Heart left ventricle (tissue), 16 donors: ENCODE measurements at regions not wholly inside any gene's neighbourhood (a gene's known extent, or its start where the extent isn't known, plus 50 kb on each side); places are given as distances from the start of the nearest gene placed in this dataset.
A peak's percentile ranks its signal among the peaks of the same experiment; 100 is the strongest.

Source experiments
- ATAC-seq, 4 donors: fragments of 200-7000 bp; cut with Tn5 transposase; one replicate each; pipeline ENCODE4 v1.9.1; 2020 to 2022; ENCODE audit warnings: moderate library complexity in 4 of 4, mild to moderate bottlenecking in 3 of 4, moderate number of reproducible peaks in 1 of 4
- DNase-seq, 5 donors: peaks; one replicate each; pipeline ENCODE4 v3.0.0-alpha.2; 2020
- H3K27ac ChIP-seq, 12 donors: fragments of 200-600 bp; sonication (generic) in 4 of 12; one replicate each; pipeline versions ENCODE4 v1.5.0 to v1.8.0; 2016 to 2022; ENCODE audit warnings: mild to moderate bottlenecking in 2 of 12
- H3K27me3 ChIP-seq, 9 donors: fragments of 200-600 bp; sonication (generic) in 2 of 9; one replicate each; pipeline versions ENCODE4 v1.5.1 to v1.8.0; 2016 to 2022; ENCODE audit warnings: mild to moderate bottlenecking in 3 of 9
- H3K36me3 ChIP-seq, 9 donors: fragments of 200-600 bp; sonication (generic) in 2 of 9; one replicate each; pipeline versions ENCODE4 v1.5.0 to v1.8.0; 2018 to 2022; ENCODE audit warnings: mild to moderate bottlenecking in 2 of 9
- H3K4me1 ChIP-seq, 12 donors: fragments of 200-600 bp; sonication (generic) in 4 of 12; one replicate each; pipeline versions ENCODE4 v1.5.0 to v1.8.0; 2016 to 2022; ENCODE audit warnings: mild to moderate bottlenecking in 3 of 12
- H3K4me3 ChIP-seq, 12 donors: fragments of 200-600 bp; sonication (generic) in 4 of 12; one replicate each; pipeline versions ENCODE4 v1.5.0 to v1.8.0; 2017 to 2022; ENCODE audit warnings: mild to moderate bottlenecking in 9 of 12, moderate library complexity in 4 of 12
- H3K9me3 ChIP-seq, 12 donors: fragments of 200-600 bp; sonication (generic) in 4 of 12; one replicate each; pipeline versions ENCODE4 v1.5.0 to v1.8.0; 2016 to 2022; ENCODE audit warnings: mild to moderate bottlenecking in 1 of 12
- CTCF ChIP-seq, 12 donors: fragments of 200-600 bp; sonication (generic) in 4 of 12; IDR thresholded peaks; one replicate each; pipeline versions ENCODE4 v1.5.0 to v1.8.0; 2018 to 2022; ENCODE audit warnings: antibody characterized with exemption in 12 of 12, mild to moderate bottlenecking in 5 of 12
- POLR2A ChIP-seq, 2 donors: fragments of 450-650 bp; IDR thresholded peaks; one replicate each; pipeline ENCODE4 v1.6.1; 2017; ENCODE audit warnings: antibody characterized with exemption in 2 of 2, mild to moderate bottlenecking in 2 of 2, moderate library complexity in 2 of 2
- WGBS, 4 donors: extraction: QIAGEN DNeasy Blood & Tissue Kit in 2 of 4; methylation state at CpG; one replicate each; pipeline versions ENCODE4 v1.1.5 to v1.1.7; 2013 to 2018; 5-methylcytosine and 5-hydroxymethylcytosine counted together
- intact Hi-C, 10 donors: fragments of 100-400 bp; cut with DNase I; formaldehyde crosslinking; loops; one replicate each; pipeline versions ENCODE4 v1.11.1 to v1.14.2; 2022
- donor health status: ischemic (EF 13 %, LVEDD 7.1; RV severe dilation, severe dysfunction).
- donor health status: healthy with polysubstance abuse.
- donor health status: DM: no; HTN: yes; CAD: no.
- donor health status: DM: no; HTN: no; CAD: no.
- donor health status: ischemic (EF 25% LVEDD 6.9; RV normal size, moderate dysfunction).
- donor health status: ischemic (EF 25% LVEDD 5.7; RV mildly dilated, moderate dysfunction).
- donor health status: healthy.
- donor health status: DM: yes; HTN: yes; CAD: no.
- donor health status: ischemic (EF 35%, LVEDD 5.7; RV mildly dilated, moderate dysfunction).
- donor health status: nonischemic (EF 11% LVEDD 7.7; RV severe dilation, severe dysfunction).
- donor health status: DM: yes; HTN: yes; CAD: no.
- donor health status: PGD.
- donor health status: ischemic (EF 29% LVEDD 5.4; RV normal size, mild dysfunction).
- donor health status: nonischemic (EF 23%, LVEDD 6.1; RV moderate dilation, normal function).

- no peak overlapping the region for H3K4me3 ChIP-seq
- no peak overlapping the region for H3K27ac ChIP-seq
- no peaks in the 10 kb centered on the region for H3K9me3 ChIP-seq
- peaks cover 0 to 16% (median 0%) of the 10 kb centered on the region in 9 donors for H3K27me3 ChIP-seq
- 53 to 62% (median 57%) methylated on average over 2 of the region's 2 CpGs for WGBS, 4 donors
- TF ChIP-seq POLR2A (IDR thresholded peaks at IDR 0.05): no peak
- TF ChIP-seq CTCF (IDR thresholded peaks at IDR 0.05): no peak
- peak in 1 of 5 donors; percentile 51 for DNase-seq
- no peaks in the 10 kb centered on the region for H3K4me1 ChIP-seq
- intact Hi-C loops: no loop called here
- H3K36me3 ChIP-seq: no peaks in the 10 kb centered on the region
- peak in 3 of 4 donors; percentile 48 to 77 (median 55) for ATAC-seq
Measured at GRCh38 chr20:22217712-22218352, 366.5 kb downstream of the FOXA2 start.

DNA sequence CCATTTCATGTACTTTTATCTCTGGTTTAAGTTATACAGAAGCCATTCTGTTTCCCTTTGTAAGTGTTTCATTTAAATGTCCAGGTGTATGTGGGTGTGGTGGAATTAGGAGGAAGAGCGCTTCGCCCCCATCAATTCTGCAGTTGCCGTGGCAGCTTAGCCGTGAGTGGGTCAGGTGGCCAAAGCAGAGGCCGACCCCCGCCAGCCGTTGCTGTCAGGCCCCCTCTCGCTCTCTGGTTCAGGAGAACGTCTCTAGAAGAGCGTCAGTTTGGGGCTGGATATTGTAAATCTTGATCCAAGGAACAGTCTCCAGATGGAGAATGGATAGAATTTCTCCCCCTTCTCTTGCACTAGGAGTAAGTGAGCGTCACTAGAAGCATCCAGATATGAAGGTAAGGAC lies 367.4 kb downstream of the FOXA2 start:
- Histone ChIP-seq H3K4me1 (no peaks in the 10 kb centered on the region), H3K9me3 (no peaks in the 10 kb centered on the region), H3K27ac (no peak overlapping the region), H3K4me3 (no peak overlapping the region), H3K36me3 (no peaks in the 10 kb centered on the region), H3K27me3 (peaks cover 0 to 21% (median 0%) of the 10 kb centered on the region in 9 donors)
- 61 to 74% (median 71%) methylated on average over 11 of the region's 11 CpGs for whole genome bisulfite sequencing, 4 donors
- TF ChIP-seq CTCF (IDR thresholded peaks at IDR 0.05) (no peak), POLR2A (IDR thresholded peaks at IDR 0.05) (no peak)
- intact Hi-C loops: no loop called here
- DNase-seq (no peak), ATAC-seq (no peak)

DNA sequence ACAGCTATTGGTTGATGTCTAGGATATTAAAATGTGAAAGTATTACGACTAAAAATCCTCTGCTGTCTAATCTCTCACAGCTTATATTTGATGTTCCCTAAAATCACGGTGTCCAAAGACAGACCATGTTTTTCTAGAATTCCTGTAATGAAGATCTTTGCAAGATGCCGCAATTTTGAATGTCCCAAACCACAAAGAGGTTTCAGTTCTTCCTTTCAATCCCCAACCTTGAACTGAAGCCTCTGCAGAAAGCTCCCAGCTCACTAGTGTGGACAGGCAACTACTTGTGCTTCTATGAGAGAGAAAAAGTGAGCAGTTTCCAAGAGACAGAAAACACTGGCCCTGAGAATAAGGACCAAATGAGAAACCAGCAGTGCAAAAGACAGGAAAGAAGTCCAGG lies 370.1 kb downstream of the FOXA2 start:
- TF ChIP-seq CTCF (IDR thresholded peaks at IDR 0.05) (no peak), POLR2A (IDR thresholded peaks at IDR 0.05) (no peak)

DNA sequence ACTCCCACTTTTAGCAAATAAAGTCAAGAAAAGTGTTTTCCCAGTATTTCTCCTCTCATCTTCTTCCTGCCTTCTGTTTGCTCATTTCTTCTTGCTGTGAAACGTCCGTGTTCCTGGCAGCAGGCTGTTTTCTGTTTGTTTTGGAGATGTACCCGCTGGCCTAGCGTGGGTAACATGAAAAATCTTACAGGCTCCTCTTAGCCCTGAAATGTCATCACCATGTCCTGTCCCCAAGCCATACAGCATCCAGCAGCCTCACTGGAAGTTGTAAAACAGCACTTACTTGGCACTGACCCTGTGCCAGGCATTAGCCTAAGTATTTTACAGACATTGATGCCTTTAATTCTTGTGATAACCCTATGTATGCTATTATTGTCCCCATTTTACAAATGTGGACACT lies 371.1 kb downstream of the FOXA2 start:
- no peak for TF ChIP-seq POLR2A (IDR thresholded peaks at IDR 0.05)
- TF ChIP-seq CTCF (IDR thresholded peaks at IDR 0.05): no peak
- DNase-seq (no peak), ATAC-seq (no peak)
- H3K4me1 ChIP-seq: no peaks in the 10 kb centered on the region
- H3K36me3 ChIP-seq: no peaks in the 10 kb centered on the region
- 51 to 67% (median 59%) methylated on average over 4 of the region's 4 CpGs for WGBS, 4 donors
- H3K27ac ChIP-seq: no peak overlapping the region
- peaks cover 0 to 29% (median 0%) of the 10 kb centered on the region in 9 donors for H3K27me3 ChIP-seq
- H3K4me3 ChIP-seq: no peak overlapping the region
- peaks cover 0 to 10% (median 0%) of the 10 kb centered on the region in 12 donors for H3K9me3 ChIP-seq
- intact Hi-C loops: no loop called here

More for the DNA sequence above, 370.1 kb downstream of the FOXA2 start:
- no peaks in the 10 kb centered on the region for H3K36me3 ChIP-seq
- DNase-seq (no peak), ATAC-seq (no peak)
- WGBS, 4 donors: 74 to 83% (median 79%) methylated on average over 3 of the region's 3 CpGs
- no peak overlapping the region for H3K4me3 ChIP-seq
- H3K4me1 ChIP-seq: no peaks in the 10 kb centered on the region
- intact Hi-C loops: no loop called here
- H3K27ac ChIP-seq: no peak overlapping the region
- peaks cover 0 to 4% (median 0%) of the 10 kb centered on the region in 12 donors for H3K9me3 ChIP-seq
- H3K27me3 ChIP-seq: peaks cover 0 to 29% (median 0%) of the 10 kb centered on the region in 9 donors
